ENCODE measurements at regions not wholly inside any gene's neighbourhood (a gene's known extent, or its start where the extent isn't known, plus 50 kb on each side); places are given as distances from the start of the nearest gene placed in this dataset.

DNA sequence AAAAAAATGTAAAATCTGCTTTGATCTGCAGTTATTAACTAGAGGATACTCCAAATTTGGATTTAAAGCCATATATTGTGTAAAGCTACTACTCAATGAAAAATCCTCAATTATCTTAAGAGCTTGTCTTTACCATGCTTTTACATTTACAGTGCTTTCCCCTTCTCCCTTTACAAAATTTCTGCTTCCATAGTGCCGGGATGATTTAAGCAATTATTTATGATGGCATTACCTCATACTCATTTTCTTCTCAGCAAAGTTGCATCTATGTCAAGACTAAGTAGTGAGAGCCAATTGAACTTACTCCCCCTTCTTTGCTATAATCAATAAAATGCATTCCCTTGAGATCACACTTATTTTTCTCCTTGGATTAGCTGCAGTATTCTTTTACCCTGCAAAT, 505.4 kb upstream of the AGA start:
- Histone ChIP-seq H3K4me3 (no peak overlapping the region), H3K4me1 (no peaks in the 10 kb centered on the region), H3K36me3 (no peaks in the 10 kb centered on the region), H3K9me3 (no peaks in the 10 kb centered on the region), H3K27me3 (no peaks in the 10 kb centered on the region), H3K27ac (replicated peaks in 1 of 4) (no peak overlapping the region)
- 87% methylated on average over 1 of the region's 1 CpG for WGBS
- TF ChIP-seq POLR2A (IDR thresholded peaks at IDR 0.05; ENCODE audit: low read depth), result no peak
- no peak for TF ChIP-seq EP300 (IDR thresholded peaks at IDR 0.05)
- intact Hi-C loops (cut with DNase I), result no loop called here
- no peak for DNase-seq (ENCODE audit: extremely low spot score)

DNA sequence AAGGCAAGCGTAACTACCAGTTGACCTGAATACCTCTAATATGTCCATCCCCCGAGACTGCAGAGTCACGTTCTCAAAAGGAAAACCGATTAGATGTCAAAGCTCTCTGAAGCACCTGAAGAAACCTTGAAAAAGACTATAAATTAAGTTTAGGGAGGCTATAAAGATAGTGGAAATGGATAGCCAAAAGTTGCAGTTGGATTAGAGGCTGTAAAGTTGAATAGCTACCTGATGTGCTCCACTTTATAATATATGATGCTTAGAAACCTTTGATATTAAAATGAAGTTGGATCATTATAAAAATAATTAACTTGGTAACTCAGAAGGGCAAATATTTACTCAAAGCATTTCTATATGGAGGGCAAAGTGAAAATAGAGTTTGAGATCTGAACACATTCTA, 506.6 kb upstream of the AGA start:
- intact Hi-C loops (cut with DNase I), result no loop called here
- no peak for TF ChIP-seq POLR2AphosphoS5 (IDR thresholded peaks at IDR 0.05)
- TF ChIP-seq, protein P1, sequence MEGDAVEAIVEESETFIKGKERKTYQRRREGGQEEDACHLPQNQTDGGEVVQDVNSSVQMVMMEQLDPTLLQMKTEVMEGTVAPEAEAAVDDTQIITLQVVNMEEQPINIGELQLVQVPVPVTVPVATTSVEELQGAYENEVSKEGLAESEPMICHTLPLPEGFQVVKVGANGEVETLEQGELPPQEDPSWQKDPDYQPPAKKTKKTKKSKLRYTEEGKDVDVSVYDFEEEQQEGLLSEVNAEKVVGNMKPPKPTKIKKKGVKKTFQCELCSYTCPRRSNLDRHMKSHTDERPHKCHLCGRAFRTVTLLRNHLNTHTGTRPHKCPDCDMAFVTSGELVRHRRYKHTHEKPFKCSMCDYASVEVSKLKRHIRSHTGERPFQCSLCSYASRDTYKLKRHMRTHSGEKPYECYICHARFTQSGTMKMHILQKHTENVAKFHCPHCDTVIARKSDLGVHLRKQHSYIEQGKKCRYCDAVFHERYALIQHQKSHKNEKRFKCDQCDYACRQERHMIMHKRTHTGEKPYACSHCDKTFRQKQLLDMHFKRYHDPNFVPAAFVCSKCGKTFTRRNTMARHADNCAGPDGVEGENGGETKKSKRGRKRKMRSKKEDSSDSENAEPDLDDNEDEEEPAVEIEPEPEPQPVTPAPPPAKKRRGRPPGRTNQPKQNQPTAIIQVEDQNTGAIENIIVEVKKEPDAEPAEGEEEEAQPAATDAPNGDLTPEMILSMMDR (IDR thresholded peaks at IDR 0.05), result no peak
- no peak for TF ChIP-seq EP300 (IDR thresholded peaks at IDR 0.05)
- no peak for TF ChIP-seq POLR2A (IDR thresholded peaks at IDR 0.05; ENCODE audit: low read depth)
- no peak for DNase-seq (ENCODE audit: extremely low spot score)
- Histone ChIP-seq H3K36me3 (no peaks in the 10 kb centered on the region), H3K27ac (replicated peaks in 1 of 4) (no peak overlapping the region), H3K27me3 (no peaks in the 10 kb centered on the region), H3K9me3 (no peaks in the 10 kb centered on the region), H3K4me1 (no peaks in the 10 kb centered on the region), H3K4me3 (no peak overlapping the region)
- 86% methylated on average over 4 of the region's 4 CpGs for WGBS

DNA sequence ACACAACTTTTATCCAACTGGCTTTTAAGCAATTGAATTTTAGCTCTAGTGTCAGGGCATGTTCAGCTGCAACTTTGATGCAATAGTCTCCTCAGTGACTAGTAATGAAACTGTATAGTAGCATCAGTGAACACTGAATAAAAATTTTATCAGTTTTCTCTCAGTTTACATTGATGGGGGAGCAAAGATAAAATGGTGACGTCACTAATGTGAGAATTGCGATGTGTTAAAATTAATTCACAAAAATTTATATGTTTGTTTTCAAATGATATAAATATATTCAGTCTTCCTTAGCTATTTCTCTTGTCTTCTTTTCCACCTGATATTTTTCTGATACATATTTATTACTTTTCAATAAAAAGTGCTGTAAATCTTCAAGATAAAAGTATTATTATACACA, 508.8 kb upstream of the AGA start:
- no peaks in the 10 kb centered on the region for H3K4me1 ChIP-seq
- no peaks in the 10 kb centered on the region for H3K27me3 ChIP-seq
- no peak for DNase-seq (ENCODE audit: extremely low spot score)
- H3K36me3 ChIP-seq, result no peaks in the 10 kb centered on the region
- H3K27ac ChIP-seq (replicated peaks in 1 of 4), result no peak overlapping the region
- TF ChIP-seq EP300 (IDR thresholded peaks at IDR 0.05), result no peak
- no peak for TF ChIP-seq POLR2AphosphoS5 (IDR thresholded peaks at IDR 0.05)
- no peak for TF ChIP-seq POLR2A (IDR thresholded peaks at IDR 0.05; ENCODE audit: low read depth)
- TF ChIP-seq, protein P1 (IDR thresholded peaks at IDR 0.05), result no peak
- intact Hi-C loops (cut with DNase I), result no loop called here
- H3K9me3 ChIP-seq, result no peaks in the 10 kb centered on the region
- H3K4me3 ChIP-seq, result no peak overlapping the region
- 83% methylated on average over 2 of the region's 2 CpGs for WGBS

DNA sequence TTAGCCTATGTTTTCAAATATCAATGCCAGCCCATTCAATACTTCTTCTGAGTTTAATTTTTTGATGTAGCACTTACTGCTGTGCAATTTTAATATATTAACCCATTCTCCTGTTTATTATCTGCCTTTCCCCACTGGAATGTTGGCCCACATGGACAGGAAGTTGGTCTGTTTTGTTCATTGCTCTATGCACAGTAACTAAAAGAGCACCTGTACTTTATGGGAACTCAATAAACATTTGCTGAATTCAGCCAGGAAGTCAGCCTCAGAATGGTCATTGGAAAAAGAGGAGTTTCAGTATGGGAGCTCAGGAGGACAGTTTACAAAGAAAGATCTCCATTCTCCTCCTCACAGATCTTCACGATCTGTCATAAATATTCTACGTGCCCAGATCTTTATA, 510.5 kb upstream of the AGA start:
- intact Hi-C loops (cut with DNase I), result no loop called here
- Histone ChIP-seq H3K36me3 (no peaks in the 10 kb centered on the region), H3K27me3 (no peaks in the 10 kb centered on the region), H3K27ac (replicated peaks in 1 of 4) (no peak overlapping the region), H3K4me1 (peaks cover 0 to 4% (median 0%) of the 10 kb centered on the region in 4 donors), H3K9me3 (no peaks in the 10 kb centered on the region), H3K4me3 (no peak overlapping the region)
- DNase-seq (ENCODE audit: extremely low spot score), result no peak
- TF ChIP-seq POLR2AphosphoS5 (IDR thresholded peaks at IDR 0.05) (no peak), POLR2A (IDR thresholded peaks at IDR 0.05; ENCODE audit: low read depth) (no peak), EP300 (IDR thresholded peaks at IDR 0.05) (no peak)
- TF ChIP-seq, protein P1 (IDR thresholded peaks at IDR 0.05), result no peak
- WGBS, result 80% methylated on average over 2 of the region's 2 CpGs

DNA sequence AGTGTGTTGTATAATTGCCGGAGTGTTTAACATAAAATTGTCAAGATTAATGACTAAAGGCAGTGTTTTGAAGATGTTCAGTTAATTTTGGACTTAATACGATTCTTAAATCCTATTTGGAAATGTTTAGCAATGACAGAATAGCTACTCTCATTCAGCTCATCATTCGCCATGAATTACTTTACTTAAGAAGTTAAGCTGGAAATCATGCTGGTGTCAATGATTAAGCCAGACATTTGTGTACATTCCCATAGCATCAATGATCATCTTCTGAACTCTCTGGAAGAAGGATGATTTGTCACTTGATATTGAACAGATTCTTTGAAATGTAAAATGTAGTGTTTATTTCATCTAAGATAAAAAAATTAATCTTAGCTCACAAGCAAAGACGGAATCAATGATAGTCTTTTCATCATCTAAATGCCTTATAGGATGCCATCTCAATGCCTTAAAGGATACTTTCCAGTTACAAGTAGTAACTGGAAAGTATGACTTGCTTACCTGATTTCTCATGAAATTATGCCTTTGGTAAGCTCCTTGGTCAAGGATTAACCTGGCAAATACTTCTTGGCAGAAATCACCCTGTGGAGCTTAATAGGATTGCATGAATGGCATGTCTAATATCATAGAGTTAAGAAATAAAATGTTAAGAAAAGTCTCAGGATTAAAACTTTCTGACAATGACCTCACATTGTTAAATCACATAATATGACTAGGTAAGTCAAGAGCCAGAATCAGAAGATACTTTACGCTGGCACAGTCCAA, 515.5 kb upstream of the AGA start:
- WGBS, result 34% methylated on average over 5 of the region's 5 CpGs
- intact Hi-C loops (cut with DNase I), result no loop called here
- H3K4me1 ChIP-seq, result peaks cover 0 to 8% (median 0%) of the 10 kb centered on the region in 4 donors
- H3K36me3 ChIP-seq, result no peaks in the 10 kb centered on the region
- no peaks in the 10 kb centered on the region for H3K27me3 ChIP-seq
- no peak overlapping the region for H3K4me3 ChIP-seq
- DNase-seq (ENCODE audit: extremely low spot score), result no peak
- TF ChIP-seq POLR2AphosphoS5 (IDR thresholded peaks at IDR 0.05) (no peak), EP300 (IDR thresholded peaks at IDR 0.05) (no peak), POLR2A (IDR thresholded peaks at IDR 0.05; ENCODE audit: low read depth) (no peak)
- TF ChIP-seq, protein P1 (IDR thresholded peaks at IDR 0.05), result no peak
- H3K9me3 ChIP-seq, result no peaks in the 10 kb centered on the region
- no peak overlapping the region for H3K27ac ChIP-seq (replicated peaks in 1 of 4)

Measured in esophagus muscularis mucosa (tissue), 4 donors.